Activated CD8-positive, alpha-beta memory T cell treated with anti-CD3 and anti-CD28 coated beads for 48 hours (primary cell): ENCODE measurements at regions not wholly inside any gene's neighbourhood (a gene's known extent, or its start where the extent isn't known, plus 50 kb on each side); places are given as distances from the start of the nearest gene placed in this dataset.

Experiments used
- DNase-seq, 3 experiments: peaks; one replicate each; pipeline ENCODE4 v3.0.0-alpha.2; 2020; ENCODE audit warnings: low read depth in 2 of 3, low spot score in 2 of 3

DNA sequence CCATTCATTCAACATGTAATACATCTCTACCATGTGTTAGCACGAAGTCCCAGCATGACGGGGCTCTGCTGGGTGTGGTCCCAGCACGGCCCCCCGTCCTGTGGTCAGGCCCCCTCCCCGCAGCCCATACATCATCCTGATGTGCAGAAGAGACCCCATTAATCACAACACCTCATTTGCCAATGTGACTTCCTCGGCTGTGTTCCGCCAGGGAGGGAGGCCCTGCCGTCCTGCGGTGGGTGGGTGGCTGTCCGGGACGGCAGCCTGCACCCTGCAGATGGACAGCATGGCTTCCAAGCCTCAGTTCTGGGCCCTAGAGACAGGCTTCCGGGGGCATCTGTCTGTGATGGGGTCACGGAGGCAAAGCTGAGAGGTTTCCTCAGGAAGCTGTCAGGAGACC is 254.0 kb downstream of the CYP26B1 start:
- no peak for DNase-seq

DNA sequence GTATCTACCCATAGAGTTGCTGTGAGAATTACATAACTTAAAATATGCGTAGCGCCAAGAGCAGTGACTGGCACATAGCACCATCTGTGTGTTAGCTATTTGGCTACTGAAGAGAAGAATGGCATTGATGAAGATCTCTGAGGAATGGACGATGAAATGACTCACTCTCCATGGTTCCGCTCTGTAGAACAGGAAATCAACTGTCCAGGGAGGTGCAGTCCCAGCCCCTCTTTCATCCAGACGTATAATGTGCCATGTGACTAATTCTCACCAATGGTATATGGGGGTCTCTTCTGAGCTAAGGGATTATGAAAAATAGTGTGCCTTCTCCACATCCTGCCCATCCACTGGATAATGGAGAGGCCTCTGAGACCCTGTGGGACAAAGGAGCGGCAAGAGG is 254.8 kb downstream of the CYP26B1 start:
- DNase-seq, result no peak

- DNase-seq, result no peak
Observed at GRCh38 chr2:71892423-71892730, 255.3 kb downstream of the CYP26B1 start.

GRCh38 chr2:71891719-71892422 is 255.8 kb downstream of the CYP26B1 start:
- DNase-seq, result no peak

GRCh38 chr2:71891155-71891554 is 256.5 kb downstream of the CYP26B1 start:
- no peak for DNase-seq

GRCh38 chr2:71889759-71890684 is 257.6 kb downstream of the CYP26B1 start:
- DNase-seq, result no peak

- DNase-seq, result no peak
Observed at GRCh38 chr2:71888751-71889445, 258.8 kb downstream of the CYP26B1 start.

GRCh38 chr2:71887196-71887595 is 260.5 kb downstream of the CYP26B1 start:
- no peak for DNase-seq

GRCh38 chr2:71886241-71886640 is 261.4 kb downstream of the CYP26B1 start:
- DNase-seq, result no peak

DNA sequence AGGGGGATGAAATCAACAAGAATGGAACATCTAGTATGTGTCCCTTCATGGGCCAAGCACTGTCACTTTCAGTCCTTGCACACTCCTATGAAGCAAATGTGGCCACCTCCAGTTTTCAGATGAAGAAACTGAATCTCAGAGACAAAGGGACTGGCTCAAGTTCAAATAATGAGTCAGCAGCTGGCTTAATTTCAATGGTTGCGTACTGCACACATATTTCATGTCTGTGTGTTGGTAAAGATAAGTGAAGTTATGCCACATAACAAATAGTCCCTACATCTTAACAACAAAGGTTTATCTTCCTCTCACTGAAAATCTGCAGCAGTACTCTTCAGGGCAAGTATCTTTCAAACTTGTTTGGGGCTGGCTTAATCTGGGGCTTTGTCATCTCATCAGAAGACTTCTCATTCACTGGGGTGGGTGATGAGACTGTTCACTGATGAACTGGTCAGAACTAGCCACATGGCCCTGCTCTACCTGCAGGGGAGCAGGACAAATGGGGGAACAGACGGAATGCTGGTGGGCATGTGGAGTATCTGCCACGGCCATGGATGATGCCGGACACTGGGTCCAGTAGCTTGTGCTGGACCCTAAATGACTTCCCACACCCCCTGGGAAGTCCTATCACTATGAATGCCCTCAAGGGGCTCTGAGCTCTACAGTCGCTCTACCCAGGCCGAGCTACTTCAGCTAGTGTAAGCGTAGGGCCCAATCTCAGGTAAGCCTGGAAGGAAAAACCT is 263.2 kb downstream of the CYP26B1 start:
- no peak for DNase-seq

GRCh38 chr2:71882949-71883472 is 264.7 kb downstream of the CYP26B1 start:
- DNase-seq, result no peak

DNA sequence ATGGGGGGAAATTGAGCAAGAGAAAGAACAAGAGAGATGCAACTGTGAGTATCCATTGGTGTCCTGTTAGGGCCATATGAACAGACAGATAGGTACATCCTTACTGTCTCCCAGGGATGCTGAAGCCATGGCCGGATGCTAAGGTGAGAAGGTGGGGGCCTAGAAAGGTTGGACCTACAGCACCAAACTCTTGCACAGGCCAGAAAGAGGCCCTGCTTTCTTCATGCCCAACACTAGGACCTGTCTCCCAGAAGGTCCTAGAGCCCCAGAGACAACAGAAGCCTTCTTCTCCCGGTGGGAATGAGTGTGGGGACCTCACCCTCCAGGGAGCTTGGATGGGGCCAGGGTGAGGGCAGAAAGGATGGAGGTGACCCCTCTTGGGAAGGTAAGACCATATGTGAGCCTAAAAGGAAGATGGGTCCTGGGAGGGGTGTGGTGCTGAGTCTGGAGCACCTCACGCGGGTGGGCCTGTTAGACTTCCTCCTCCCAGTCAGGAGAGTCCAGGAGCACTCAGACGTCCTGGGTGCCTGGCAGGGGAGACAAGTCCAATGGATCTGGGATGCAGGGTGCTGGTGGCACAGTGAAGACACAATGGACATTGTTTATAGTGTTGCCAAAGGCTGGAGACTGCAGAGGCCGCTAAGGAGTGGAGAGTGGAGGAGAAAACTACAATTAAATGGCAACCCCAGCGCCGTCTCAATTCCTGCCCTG is 265.3 kb downstream of the CYP26B1 start:
- DNase-seq, result no peak

- DNase-seq, result no peak
Observed at GRCh38 chr2:71880846-71881610, 266.6 kb downstream of the CYP26B1 start.

DNA sequence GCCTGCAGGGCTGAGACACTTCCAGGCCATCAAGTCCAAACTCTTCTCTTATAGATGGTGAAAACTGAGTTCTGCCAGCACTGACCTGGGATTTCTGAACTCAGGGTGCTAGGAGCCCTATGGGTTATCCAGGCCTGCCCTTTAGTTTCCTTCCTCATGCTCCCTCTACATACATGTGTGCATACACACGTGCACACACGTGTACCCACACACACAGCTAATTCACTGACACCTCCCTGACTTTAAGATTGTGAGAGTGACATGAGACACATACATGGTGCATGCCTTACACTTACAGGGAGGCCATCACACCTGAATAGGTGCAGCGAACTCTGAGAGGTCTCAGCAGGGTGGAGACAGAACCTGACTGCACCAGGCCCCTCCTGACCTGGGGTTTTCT is 267.4 kb downstream of the CYP26B1 start:
- no peak for DNase-seq

DNA sequence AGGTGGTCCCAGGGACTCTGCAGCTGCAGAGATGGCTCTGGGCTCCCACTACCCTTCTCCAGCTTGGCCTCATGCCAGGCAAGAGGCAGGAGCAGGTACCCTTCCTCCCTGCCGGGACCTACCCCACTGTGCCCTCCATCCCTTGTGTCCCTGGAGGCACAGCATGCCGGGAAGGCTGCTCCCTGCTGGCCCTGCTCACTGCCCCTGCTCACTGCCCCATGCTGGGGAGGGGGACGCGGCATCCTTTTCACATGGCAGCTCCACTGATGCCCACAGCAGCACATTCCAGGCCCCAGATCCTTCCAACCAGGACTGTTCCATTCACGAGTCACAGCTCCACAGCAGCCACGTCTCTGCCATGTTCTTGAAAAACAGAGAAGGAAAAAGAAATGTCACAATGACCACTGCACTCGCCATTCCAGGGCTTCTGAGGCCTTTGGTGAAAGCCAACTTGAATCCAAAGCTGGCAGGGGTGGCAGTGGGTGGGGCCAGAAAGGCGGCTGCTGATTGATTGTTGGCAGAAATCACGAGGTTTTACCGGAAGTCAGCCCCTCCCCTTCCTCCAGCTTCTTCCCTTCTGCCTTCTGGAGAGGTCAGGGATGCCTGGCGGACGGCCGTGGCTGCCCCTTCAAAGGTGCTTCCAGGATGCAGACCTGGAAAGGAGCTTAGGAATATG is 268.0 kb downstream of the CYP26B1 start:
- no peak for DNase-seq

GRCh38 chr2:71878626-71879508 is 268.8 kb downstream of the CYP26B1 start:
- no peak for DNase-seq

DNA sequence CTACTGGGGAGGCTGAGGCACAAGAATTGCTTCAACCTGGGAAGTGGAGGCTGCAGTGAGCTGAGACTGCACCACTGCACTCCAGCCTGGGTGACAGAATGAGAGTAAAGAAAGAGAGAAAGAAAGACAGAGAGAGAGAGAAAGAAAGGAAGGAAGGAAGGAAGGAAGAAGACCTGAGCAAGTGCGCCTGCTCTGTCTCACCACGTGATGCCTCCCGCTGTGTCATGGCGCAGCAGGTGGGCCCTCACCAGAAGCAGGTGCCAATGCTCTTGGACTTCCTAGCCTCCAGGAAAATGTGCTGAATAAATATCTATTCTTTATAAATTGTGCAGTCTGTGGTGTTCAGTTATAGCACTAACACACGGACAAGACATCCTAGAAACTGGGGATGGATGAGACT is 270.0 kb downstream of the CYP26B1 start:
- no peak for DNase-seq
